HG02938 (cell line): ENCODE measurements at regions not wholly inside any gene's neighbourhood (a gene's known extent, or its start where the extent isn't known, plus 50 kb on each side); places are given as distances from the start of the nearest gene placed in this dataset.
"Not testable (repeated sequence)": the region's sequence is repeated elsewhere in the genome, so short reads cannot be mapped to it uniquely, and the experiment has no call there.

Experiments
- ATAC-seq: cut with Tn5 transposase; IDR thresholded peaks from one replicate; pipeline ENCODE4 v1.9.1; 2021; ENCODE audit warnings: mild to moderate bottlenecking, moderate library complexity; ENCODE audit not compliant: unreplicated experiment

DNA sequence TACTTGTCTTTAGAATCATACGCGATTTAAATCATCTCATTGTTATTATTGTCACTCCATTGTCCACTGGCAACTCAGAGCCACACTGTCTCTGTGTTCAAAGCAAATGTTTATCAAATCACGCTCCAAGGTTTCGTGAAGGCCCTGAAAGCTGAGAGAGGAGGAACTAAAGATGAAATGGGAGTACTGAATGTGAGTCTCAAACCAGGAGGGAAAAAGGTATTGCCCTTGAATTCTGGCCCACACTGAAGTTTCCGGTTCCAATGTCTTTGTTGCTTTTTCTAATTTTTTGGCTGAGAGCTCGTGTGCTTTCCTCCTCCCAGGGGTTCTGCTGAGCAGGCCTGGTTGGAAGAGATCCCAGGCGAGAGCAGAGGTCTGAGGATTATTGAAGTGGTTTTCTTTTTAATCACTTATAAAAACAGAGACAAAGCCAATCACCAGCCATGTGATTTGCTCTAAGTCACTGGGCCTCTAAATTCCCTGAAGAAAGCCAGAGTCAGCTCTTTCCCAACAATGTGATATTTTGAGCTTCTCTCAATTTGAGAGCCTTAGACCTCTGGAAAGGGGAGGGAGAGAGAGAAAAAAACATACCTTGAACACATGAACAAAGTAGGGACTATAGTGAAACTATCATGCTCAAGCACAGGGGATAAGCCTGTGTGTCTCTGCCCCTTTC is 420.8 kb upstream of the GRAMD2B start:
- ATAC-seq, result no peak

DNA sequence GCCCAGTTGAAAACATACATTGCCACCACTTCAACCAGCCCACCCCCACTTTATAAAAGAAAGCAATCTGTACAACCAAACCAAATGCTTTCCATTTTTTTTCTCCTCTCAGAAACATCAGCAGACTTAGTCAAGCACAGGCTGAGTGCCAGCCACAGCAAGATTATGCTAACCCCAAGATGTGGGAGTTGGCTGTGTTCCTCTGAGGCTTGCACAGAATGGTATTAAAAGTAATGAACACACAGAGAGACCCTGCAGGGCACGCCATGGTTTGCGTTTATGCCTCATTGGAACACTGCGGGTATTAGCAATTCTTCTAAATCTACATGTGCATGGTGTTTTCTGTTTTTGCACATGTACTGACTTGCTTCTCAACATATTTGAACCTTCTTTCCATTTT is 419.9 kb upstream of the GRAMD2B start:
- ATAC-seq, result no peak

DNA sequence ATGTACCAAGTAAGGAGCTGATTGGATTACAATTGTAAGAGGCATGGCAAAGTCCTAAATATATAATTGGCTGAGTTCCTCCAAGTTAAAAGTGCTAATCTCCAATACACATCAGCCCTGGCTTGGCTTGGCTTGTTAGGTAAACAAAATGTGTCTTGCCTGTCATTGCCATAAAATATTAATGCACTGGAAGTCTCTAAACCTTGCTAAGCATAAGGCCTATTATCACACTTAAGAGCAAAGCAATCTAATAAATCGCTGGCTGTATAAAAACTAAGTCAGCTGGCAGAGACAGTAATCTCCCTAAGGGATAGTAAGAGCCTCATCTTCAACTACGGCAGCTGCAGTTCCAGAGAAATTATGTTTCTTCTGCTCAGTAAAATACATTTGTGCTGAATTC is 418.6 kb upstream of the GRAMD2B start:
- ATAC-seq, result no peak

DNA sequence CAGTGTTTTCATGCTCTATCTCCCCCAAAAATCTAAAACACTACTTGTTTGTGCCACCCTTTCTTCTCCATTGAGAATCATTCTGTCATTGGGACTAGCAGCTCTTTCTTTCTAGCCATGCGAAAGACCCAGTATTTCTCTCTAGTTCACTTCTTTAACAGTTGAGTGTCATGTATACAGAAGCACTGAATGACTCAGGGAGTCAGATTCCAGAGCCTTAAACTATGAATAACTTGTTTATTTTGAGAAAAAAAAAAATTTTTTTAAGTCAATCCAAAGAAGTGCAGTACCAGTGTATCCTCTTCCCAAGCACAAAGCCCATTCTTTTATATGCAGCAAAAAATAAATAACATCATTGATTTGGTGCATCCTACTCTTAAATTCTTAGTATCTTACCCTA is 415.4 kb upstream of the GRAMD2B start:
- ATAC-seq, result no peak

DNA sequence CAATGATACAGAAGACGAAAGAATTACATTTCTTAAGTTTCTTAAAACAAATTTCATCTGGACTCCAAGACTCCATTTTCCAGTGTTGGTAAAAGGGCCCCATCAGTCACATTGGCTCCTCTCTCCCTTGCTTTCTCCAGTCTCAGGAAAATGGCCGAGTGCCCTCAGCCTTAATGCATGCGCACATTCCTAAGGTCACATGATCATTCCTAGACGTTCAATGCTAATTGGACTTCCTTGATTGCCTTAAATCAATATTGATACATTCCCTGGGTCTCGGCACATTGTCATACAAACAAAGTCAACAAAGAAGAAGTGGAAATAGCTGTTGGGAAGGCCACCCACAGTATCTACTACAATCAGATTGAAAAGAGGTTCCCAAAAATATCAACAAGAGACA is 413.6 kb upstream of the GRAMD2B start:
- no peak for ATAC-seq

DNA sequence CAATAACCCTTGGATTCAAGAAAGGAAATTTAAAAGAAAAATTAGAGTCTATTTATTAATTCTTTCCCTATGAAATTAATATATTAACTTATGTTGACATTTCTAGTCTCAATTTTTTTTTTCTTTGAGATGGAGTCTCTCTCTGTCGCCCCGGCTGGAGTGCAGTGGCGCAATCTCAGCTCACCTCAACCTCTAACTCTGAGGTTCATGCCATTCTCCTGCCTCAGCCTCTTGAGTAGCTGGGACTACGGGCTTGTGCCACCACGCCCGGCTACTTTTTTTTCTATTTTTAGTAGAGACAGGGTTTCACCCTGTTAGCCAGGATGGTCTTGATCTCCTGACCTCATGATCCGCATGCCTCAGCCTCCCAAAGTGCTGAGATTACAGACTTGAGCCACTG is 411.7 kb upstream of the GRAMD2B start:
- not testable (repeated sequence) for ATAC-seq

DNA sequence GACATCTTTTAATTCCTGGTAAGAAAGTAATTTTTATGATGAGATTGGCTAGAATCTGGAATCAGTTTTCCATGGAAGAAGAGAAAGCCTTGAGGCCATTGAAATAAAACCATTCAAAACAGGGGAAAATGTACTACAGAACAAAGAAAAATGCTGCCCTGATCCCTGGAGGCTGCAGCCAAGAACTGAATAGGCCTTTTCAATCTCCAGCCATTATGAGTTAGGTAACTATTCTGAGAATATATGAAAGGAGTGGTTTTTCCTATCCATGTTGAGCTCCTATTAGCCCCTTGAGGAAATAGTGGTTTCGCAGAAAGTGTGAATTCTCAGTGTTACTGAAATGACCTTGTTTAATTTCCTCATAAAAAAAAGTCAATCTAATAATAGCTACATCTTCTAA is 408.5 kb upstream of the GRAMD2B start:
- ATAC-seq, result no peak

DNA sequence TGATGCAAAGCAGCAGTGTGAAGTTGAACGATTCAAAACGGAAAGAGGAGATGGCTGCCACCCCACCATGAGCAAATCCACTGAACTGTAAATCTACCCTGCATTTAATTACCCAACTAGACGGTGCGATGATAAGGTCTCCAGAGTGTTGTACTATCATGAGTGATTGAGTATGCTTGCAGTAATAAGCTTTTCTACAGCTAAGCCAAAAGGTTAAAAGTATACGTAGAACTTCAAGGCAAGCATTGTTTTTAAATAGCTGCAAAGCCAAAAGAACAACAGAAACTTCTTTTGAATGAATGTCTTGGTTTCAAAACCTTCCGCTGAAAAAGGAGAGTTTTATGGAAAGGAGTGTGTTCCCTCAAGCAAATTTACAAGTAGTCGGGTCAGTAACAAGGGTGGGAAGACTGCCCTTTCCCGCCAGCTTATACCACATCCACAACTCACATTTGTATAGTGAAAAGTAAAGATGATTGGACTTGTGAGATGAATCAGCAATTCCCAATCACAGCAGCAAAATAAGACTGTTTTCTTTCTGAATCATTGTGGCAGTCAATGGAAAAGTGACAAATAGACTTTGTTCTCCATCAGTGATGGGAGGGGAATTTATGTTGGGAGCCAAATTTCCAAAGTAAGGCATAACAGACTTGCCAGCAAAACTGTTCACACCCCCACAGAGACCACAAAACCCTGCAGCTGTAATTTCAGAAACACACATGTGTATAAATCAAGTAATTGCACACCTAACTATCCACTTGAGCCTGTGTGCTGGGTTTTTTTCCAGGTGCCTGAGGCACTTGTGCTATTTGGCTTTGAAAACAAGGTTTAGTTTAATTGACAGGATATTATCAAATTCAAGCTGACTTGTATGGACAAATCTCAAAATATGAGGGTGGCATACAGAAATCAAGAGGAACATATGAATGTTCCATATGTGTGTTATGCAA is 407.7 kb upstream of the GRAMD2B start:
- ATAC-seq, result no peak

DNA sequence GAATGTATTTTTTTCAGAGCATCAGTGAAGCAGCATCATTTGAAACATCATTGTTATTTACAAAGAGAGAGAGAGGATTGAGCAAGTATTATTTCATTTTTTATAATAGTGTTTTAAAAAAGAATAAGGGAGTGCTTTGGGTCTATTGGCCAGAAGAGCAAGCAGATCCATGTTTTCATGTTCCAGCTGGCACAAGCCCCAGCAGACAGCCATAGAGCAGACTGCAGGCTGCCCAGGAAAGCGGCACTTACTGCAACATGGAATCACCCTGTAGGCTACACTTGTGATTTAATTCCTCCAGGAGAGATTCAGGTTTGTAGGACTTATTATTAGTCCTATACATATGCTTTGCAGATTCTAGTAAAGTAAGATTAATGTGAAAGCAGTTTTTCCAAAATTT is 407.0 kb upstream of the GRAMD2B start:
- no peak for ATAC-seq

DNA sequence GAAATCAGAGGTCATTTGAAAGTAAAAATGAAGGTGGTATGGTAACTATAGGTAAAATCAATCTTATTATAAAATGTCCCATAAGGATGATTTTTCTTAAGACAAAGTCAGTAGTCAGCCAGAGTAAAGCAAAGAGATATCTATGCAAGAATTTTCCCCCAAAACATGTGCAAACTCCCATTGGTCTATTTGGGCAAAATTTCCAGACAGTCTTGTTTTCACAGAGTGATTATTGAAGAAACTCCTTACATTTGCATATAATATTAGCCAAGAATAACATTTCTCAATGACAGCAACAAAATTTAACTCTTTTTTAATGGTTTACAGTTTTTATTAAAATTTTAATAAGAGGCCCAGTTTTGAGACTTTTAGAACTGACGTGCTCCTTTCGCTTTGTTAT is 406.1 kb upstream of the GRAMD2B start:
- ATAC-seq, result no peak

DNA sequence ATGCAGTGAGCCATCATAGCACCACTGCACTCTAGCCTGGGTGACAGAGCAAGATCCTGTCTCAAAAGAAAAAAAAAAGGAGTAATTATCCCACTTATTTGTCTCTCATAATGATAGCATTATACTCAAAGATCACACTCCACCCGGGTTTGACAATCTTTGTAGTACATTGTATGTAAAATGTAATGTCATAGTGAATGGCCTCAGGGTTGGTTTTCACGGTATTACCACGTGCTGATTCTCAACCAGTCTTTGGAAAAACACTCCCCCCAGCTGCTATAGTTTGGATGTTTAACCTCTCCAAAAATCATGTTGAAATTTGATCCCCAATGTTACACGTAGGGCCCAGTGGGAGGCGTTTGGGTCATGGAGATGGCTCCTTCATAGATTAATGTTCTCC is 402.4 kb upstream of the GRAMD2B start:
- ATAC-seq, result no peak

DNA sequence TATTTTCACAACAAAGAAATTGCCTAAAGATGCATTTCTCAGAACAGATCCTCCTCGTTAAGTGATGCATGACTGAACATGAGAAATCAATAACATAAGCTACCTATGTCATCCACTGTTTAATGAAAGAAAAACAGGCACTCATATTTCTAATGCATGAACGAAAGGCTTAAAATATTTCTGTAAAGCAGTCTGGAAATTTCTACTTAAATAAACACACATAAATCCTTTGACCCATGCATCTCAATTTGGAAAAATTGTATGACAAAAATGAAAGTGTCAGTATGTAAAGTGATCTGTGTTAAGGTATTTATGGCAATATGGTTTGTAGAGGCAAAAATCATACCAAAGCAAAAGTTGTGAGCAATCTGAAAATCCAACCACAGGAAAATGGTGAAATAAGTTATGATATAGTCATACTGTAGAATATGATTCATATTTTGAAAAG is 399.2 kb upstream of the GRAMD2B start:
- ATAC-seq, result no peak

DNA sequence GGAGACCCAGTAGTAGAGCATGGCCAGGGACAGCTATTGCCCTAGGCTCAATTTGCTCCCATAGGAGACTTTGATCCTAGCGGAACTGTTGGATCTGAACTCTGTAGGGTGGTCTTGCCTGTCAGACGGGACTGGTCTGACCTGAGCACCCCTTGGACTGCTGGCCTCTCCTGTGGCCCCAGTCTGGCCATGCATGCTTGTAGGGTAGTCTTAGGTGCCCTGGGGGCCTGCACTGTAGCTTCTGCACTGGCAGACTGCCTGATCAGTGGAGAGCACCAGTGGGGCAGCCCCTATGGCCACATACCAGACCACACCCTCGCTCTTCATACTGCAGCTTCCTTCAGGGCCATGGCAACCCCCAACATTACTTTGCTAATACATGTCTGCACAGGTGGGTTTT is 396.1 kb upstream of the GRAMD2B start:
- no peak for ATAC-seq

DNA sequence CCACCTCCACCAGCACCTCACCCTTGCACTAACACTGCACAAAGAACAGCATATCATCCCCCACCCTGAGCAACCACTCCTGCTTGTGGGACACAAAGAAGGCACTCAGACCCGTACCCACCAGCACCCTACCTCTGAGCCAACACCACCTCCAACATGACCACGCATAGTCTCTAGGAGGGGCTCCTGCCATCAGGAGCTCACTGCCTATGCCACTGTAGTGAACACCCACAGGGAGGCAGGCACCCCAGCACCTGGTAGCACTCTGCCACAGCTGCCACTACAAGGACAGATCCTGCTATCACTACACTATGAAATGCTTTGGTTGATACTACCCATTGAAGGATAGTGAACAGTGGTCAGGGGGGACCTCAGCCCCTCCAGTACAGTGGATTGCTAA is 395.6 kb upstream of the GRAMD2B start:
- ATAC-seq, result no peak

DNA sequence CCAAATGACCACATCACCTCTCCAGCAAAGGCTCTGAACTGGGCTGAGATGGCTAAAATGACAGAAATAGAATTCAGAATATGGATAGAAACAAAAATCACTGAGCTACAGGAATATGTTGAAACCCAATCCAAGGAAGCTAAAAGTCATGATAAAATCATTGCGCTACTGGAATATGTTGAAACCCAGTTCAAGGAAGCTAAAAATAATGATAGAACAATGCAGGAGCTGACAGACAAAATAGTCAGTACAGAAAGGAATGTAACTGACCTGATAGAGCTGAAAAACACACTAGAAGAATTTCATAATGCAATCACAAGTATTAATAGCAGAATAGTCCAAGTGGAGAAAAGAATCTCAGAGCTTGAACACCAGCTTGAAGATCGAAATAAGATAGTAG is 394.9 kb upstream of the GRAMD2B start:
- no peak for ATAC-seq

DNA sequence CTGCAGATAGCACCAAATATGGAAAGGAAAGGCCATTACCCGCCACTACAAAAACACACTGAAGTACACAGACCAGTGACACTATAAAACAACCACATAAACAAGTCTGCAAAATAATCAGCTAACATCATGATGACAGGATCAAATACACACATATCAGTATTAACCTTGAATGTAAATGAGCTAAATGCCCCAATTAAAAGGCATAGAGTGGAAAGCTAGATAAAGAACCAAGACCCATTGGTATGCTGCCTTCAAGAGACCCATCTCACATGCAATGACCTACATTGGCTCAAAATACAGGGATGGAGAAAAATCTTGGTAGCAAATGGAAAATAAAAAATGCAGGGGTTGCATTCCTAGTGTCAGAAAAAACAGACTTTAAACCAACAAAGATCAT is 393.9 kb upstream of the GRAMD2B start:
- not testable (repeated sequence) for ATAC-seq

DNA sequence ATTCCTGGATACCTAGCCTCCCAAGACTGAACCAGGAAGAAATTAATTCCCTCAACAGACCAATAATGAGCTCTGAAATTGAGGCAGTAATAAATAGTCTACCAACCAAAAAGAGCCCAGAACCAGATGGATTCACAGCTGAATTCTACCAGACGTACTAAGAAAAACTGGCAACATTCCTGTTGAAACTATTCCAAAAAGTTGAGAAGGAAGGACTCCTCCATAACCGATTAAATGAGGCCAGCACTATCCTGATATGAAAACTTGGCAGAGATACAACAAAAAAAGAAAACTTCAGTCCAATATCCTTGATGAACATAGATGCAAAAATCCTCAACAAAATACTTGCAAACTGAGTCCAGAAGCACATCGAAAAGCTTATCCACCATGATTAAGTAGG is 392.5 kb upstream of the GRAMD2B start:
- no peak for ATAC-seq

DNA sequence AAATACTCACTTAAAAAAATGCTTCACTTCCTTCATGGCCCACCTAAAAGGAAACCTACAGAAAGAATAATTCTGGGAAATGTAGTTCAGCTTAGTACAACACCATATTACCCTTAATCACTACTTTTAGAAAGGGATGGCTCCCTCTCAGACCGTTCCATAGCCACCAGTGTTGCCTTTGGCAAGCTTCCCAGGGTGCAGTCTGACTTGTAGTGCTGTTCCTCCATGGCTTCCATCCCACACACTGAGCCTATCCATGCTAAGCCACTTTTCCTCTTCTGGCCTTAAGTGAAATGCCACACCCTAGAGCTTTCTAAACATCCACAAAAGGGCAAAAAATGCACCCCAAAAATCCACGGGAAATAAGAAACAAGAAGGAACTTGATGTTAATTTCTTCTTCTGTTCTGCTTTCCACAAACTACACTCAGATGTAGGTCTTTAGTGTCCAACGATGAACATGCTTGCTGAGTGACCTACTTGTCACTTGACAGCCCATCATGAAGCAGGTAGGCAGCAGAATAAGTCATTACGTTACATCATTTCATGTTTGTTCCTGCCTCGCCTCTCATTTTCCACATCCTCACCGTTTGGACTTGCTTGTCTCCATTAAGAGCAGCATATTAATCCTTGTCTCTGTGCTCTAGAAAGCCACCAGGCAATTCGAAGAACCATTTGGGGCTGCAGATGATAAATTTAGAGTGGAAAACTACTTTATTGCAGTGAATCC is 391.1 kb upstream of the GRAMD2B start:
- no peak for ATAC-seq

DNA sequence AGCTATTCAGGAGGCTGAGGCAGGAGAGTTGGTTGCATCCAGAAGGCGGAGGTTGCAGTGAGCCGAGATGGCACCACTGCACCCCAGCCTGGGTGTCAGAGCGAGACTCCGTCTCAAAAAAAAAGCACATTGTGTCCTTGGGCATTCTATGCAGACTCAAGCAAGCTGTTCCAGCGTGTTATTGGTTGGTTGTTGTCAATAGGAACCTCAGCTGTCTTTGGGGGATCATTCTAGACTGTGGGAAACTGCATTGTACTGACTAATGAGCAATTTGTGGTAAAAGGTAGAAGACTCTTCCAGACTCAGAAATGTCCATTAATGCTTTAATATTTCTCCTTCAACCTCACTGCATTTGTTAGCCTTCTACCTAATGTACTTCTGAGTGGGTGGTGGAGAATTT is 379.5 kb upstream of the GRAMD2B start:
- ATAC-seq, result no peak

DNA sequence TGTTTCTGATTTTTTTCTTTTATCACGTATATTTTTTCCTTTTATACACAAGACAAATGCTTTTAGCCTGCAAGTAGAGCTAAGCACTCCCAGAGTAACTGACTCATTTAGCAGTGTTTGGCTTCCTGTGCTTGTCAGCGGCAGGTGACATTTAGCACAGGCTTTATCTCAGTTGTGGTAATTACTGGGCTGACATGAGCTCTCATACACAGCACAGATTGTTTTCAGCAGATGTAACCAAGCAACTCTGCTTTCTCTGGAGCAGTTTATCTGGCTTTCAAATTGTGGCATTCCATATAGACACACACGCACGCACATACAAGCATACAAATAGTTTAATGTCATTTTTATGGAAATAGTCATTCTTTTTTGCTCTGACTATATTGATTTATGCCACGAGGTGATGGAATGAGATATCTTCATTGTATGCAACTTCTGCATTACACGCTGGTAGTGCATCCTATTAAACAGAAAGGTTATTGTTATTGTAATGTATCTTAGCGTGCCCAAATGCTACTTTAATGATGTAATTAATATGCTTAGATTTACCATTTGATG is 379.0 kb upstream of the GRAMD2B start:
- ATAC-seq, result no peak

DNA sequence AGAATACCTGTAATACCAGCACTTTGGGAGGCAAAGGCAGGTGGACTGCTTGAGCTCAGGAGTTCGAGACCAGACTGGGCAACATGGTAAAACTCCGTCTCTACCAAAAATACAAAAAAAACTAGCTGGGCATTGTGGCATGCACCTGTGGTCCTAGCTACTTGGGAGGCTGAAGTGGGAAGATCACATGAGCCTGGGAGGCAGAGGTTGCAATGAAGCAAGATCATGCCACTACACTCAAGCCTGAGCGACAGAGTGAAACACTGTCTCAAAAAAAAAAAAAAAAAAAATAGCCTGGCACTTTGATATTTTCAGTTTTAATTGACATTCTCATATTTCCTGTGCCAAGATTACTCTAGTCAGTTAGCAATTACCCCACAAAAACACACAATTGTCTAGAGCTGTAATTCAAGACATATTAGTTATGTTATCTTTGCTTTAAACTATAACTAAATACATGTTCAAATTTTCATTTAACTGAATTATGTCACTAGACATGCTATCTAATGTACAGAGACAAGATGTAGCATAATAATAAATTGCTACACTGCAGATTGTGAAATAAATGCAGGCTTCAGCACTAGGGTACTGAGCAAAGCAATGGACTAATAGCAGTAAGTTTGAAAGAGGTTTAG is 378.2 kb upstream of the GRAMD2B start:
- no peak for ATAC-seq
